ENCODE measurements at regions not wholly inside any gene's neighbourhood (a gene's known extent, or its start where the extent isn't known, plus 50 kb on each side); places are given as distances from the start of the nearest gene placed in this dataset.

- no peak for TF ChIP-seq EZH2 (IDR thresholded peaks at IDR 0.05; ENCODE audit: low read length, unreplicated experiment)
- TF ChIP-seq CTCF (conservative IDR thresholded peaks at IDR 0.05; ENCODE audit: low read depth, low read length): no peak
- TF ChIP-seq EZH2phosphoT487 (IDR thresholded peaks at IDR 0.05; ENCODE audit: borderline replicate concordance, low read length): no peak
Observed at GRCh38 chr2:6410313-6410712, 455.4 kb downstream of the CMPK2 start.
